H1 (cell line): ENCODE measurements at regions not wholly inside any gene's neighbourhood (a gene's known extent, or its start where the extent isn't known, plus 50 kb on each side); places are given as distances from the start of the nearest gene placed in this dataset.

ENCODE experiments used
- CTCF ChIA-PET: fragments of 300-600 bp; sonication (Branson Sonifier 250); formaldehyde crosslinking; loops from one replicate; lab custom pipeline; 2021; ENCODE audit not compliant: partially characterized antibody; lab: Charles Lee
- POLR2A ChIA-PET: fragments of 300-600 bp; sonication (Branson Sonifier 250); formaldehyde crosslinking; loops from one replicate; lab custom pipeline; 2021; ENCODE audit warnings: inconsistent platforms; ENCODE audit not compliant: partially characterized antibody; lab: Charles Lee
- DNase-seq, 2 experiments: peaks; one replicate each; pipeline versions ENCODE4 v3.0.0 to v3.0.0-alpha.2; 2010 to 2022; ENCODE audit warnings: low spot score in 2 of 2, low read depth in 1 of 2, mixed read lengths in 1 of 2
- FAIRE-seq: peaks from 2 replicates; lab custom pipeline; 2011; peaks lifted over from hg19 to GRCh38; lab: Jason Lieb, UNC
- H2AFZ ChIP-seq: 2 replicates; pipeline ENCODE4 v1.8.1; 2012; ENCODE audit warnings: low read length, inconsistent platforms
- H2AK5ac ChIP-seq: 2 replicates; pipeline ENCODE4 v1.6.1; 2013; ENCODE audit warnings: low read depth, low read length
- H2BK120ac ChIP-seq: replicated peaks from 2 replicates; pipeline ENCODE3; 2013; ENCODE audit warnings: low read depth, low read length, inconsistent platforms
- H2BK12ac ChIP-seq: 2 replicates; pipeline ENCODE4 v1.6.1; 2013; ENCODE audit warnings: low read depth, low read length
- H2BK15ac ChIP-seq: 2 replicates; pipeline ENCODE4 v1.6.1; 2013; ENCODE audit warnings: low read length
- H2BK20ac ChIP-seq: 2 replicates; pipeline ENCODE4 v1.6.1; 2013; ENCODE audit warnings: low read length
- H2BK5ac ChIP-seq: 2 replicates; pipeline ENCODE4 v1.6.1; 2013; ENCODE audit warnings: low read depth, low read length
- H3K14ac ChIP-seq: 2 replicates; pipeline ENCODE4 v1.6.1; 2013; ENCODE audit warnings: inconsistent platforms; ENCODE audit not compliant: insufficient read length
- H3K18ac ChIP-seq: 2 replicates; pipeline ENCODE4 v1.6.1; 2013; ENCODE audit warnings: low read length; ENCODE audit errors: extremely low read depth
- H3K23ac ChIP-seq: 2 replicates; pipeline ENCODE4 v1.6.1; 2013; ENCODE audit warnings: inconsistent platforms; ENCODE audit not compliant: insufficient read length
- H3K23me2 ChIP-seq: 2 replicates; pipeline ENCODE4 v1.6.1; 2013; ENCODE audit warnings: low read depth, low read length
- H3K27ac ChIP-seq: 2 replicates; pipeline ENCODE4 v1.6.1; 2011; ENCODE audit warnings: low read depth, low read length, inconsistent platforms
- H3K27me3 ChIP-seq, 4 experiments: replicated peaks in 1 of 4; 1 replicate in 1 of 4; 2 replicates in 3 of 4; pipeline versions ENCODE4 v1.6.1 to v1.8.1; 2011 to 2013; ENCODE audit warnings: low read length in 3 of 4, mild to moderate bottlenecking in 3 of 4, inconsistent platforms in 2 of 4, mixed read lengths in 2 of 4, moderate library complexity in 1 of 4; ENCODE audit not compliant: control insufficient read depth in 3 of 4, insufficient read depth in 3 of 4; ENCODE audit errors: extremely low read depth in 1 of 4
- H3K36me3 ChIP-seq, 4 experiments: 2 replicates each; pipeline versions ENCODE4 v1.6.1 to v1.8.1; 2011 to 2013; ENCODE audit warnings: mild to moderate bottlenecking in 4 of 4, low read length in 3 of 4, moderate library complexity in 2 of 4, control low read depth in 1 of 4, inconsistent platforms in 1 of 4; ENCODE audit not compliant: insufficient read depth in 4 of 4, control insufficient read depth in 2 of 4
- H3K4ac ChIP-seq: replicated peaks from 2 replicates; pipeline ENCODE3; 2013; ENCODE audit warnings: low read length, low read depth, mixed read lengths, inconsistent platforms; ENCODE audit not compliant: insufficient read length
- H3K4me1 ChIP-seq, 4 experiments: replicated peaks in 1 of 4; 1 replicate in 1 of 4; 2 replicates in 3 of 4; pipeline versions ENCODE4 v1.6.1 to v1.8.1; 2011 to 2013; ENCODE audit warnings: low read length in 3 of 4, inconsistent platforms in 2 of 4, mixed read lengths in 1 of 4; ENCODE audit not compliant: insufficient read depth in 4 of 4, control insufficient read depth in 3 of 4
- H3K4me2 ChIP-seq, 2 experiments: 2 replicates each; pipeline versions ENCODE4 v1.6.1 to v1.8.1; 2011 to 2013; ENCODE audit warnings: low read depth in 2 of 2, low read length in 2 of 2, control low read depth in 1 of 2, inconsistent platforms in 1 of 2, mild to moderate bottlenecking in 1 of 2; ENCODE audit not compliant: insufficient read depth in 1 of 2
- H3K4me3 ChIP-seq, 4 experiments: fragments of 200-600, 300-600 bp in 1 of 4; sonication (generic), shearing (Covaris generic), sonication (Bioruptor Twin) in 1 of 4; 2 replicates each; pipeline versions ENCODE4 v1.5.1 to v1.8.1; 2011 to 2016; ENCODE audit warnings: low read length in 4 of 4, low read depth in 3 of 4, control low read depth in 2 of 4, inconsistent platforms in 2 of 4, mild to moderate bottlenecking in 2 of 4, mixed read lengths in 1 of 4, moderate library complexity in 1 of 4; ENCODE audit not compliant: insufficient read depth in 2 of 4; ENCODE audit errors: extremely low read depth in 1 of 4
- H3K56ac ChIP-seq: replicated peaks from 2 replicates; pipeline ENCODE3; 2013; ENCODE audit warnings: low read depth, mild to moderate bottlenecking, mixed read lengths, low read length, inconsistent platforms; ENCODE audit not compliant: insufficient read length
- H3K79me1 ChIP-seq: 2 replicates; pipeline ENCODE4 v1.6.1; 2013; ENCODE audit warnings: low read depth, low read length, control low read depth
- H3K79me2 ChIP-seq, 2 experiments: 2 replicates each; pipeline versions ENCODE4 v1.6.1 to v1.8.1; 2012 to 2013; ENCODE audit warnings: low read length in 2 of 2, mild to moderate bottlenecking in 2 of 2, inconsistent platforms in 1 of 2; ENCODE audit not compliant: insufficient read depth in 2 of 2, control insufficient read depth in 1 of 2
- H3K9ac ChIP-seq, 4 experiments: replicated peaks in 1 of 4; 1 replicate in 1 of 4; 2 replicates in 3 of 4; pipeline versions ENCODE4 v1.6.1 to v1.8.1; 2011 to 2013; ENCODE audit warnings: low read depth in 3 of 4, low read length in 3 of 4, control low read depth in 2 of 4, mild to moderate bottlenecking in 2 of 4, moderate library complexity in 2 of 4, inconsistent platforms in 1 of 4; ENCODE audit errors: extremely low read depth in 1 of 4
- H3K9me3 ChIP-seq, 2 experiments: 2 replicates each; pipeline versions ENCODE4 v1.6.1 to v1.8.1; 2012 to 2013; ENCODE audit warnings: mild to moderate bottlenecking in 2 of 2, moderate library complexity in 2 of 2, control low read depth in 1 of 2, inconsistent platforms in 1 of 2, low read depth in 1 of 2, low read length in 1 of 2, mixed read lengths in 1 of 2; ENCODE audit not compliant: insufficient read depth in 2 of 2
- H4K20me1 ChIP-seq, 2 experiments: replicated peaks in 1 of 2; 2 replicates each; pipeline versions ENCODE3 to v1.8.1; 2011 to 2013; ENCODE audit warnings: inconsistent platforms in 2 of 2, low read length in 2 of 2, mild to moderate bottlenecking in 1 of 2; ENCODE audit not compliant: insufficient read depth in 2 of 2, control insufficient read depth in 1 of 2
- H4K5ac ChIP-seq: 2 replicates; pipeline ENCODE4 v1.6.1; 2013; ENCODE audit warnings: low read length, low read depth, mixed read lengths, inconsistent platforms; ENCODE audit not compliant: insufficient read length
- H4K8ac ChIP-seq: 2 replicates; pipeline ENCODE4 v1.8.0; 2013; ENCODE audit warnings: mild to moderate bottlenecking, moderate library complexity, low read length, inconsistent platforms; ENCODE audit not compliant: insufficient read depth; ENCODE audit errors: extremely low read depth
- H4K91ac ChIP-seq: replicated peaks from 2 replicates; pipeline ENCODE3; 2013; ENCODE audit warnings: low read length, mixed read lengths, inconsistent platforms; ENCODE audit not compliant: insufficient read length
- BACH1 ChIP-seq: IDR thresholded peaks from 2 replicates; pipeline ENCODE4 v1.6.1; 2012; ENCODE audit warnings: low read length, improper control_type of control experiment
- BRCA1 ChIP-seq: IDR thresholded peaks from 2 replicates; pipeline ENCODE4 v1.6.1; 2012; ENCODE audit warnings: low read depth, low read length, improper control_type of control experiment
- CBX5 ChIP-seq: fragments of 300-800, 300-1000 bp; sonication (generic); IDR thresholded peaks from 2 replicates; pipeline ENCODE4 v1.7.1; 2016; ENCODE audit warnings: antibody characterized with exemption, low read length, low read depth
- MAFK ChIP-seq: IDR thresholded peaks from 2 replicates; pipeline ENCODE4 v1.6.1; 2012; ENCODE audit warnings: low read depth, mild to moderate bottlenecking, improper control_type of control experiment, low read length
- NANOG ChIP-seq: IDR thresholded peaks from 2 replicates; pipeline ENCODE4 v1.6.1; 2011; ENCODE audit warnings: low read length, low read depth, mild to moderate bottlenecking, inconsistent platforms; ENCODE audit not compliant: insufficient read depth, poor library complexity, severe bottlenecking
- POU5F1 ChIP-seq: IDR thresholded peaks from 2 replicates; pipeline ENCODE4 v1.6.1; 2011; ENCODE audit warnings: low read depth, mild to moderate bottlenecking, low read length, moderate library complexity
- RNF2 ChIP-seq: fragments of 200-900, 300-1000 bp; sonication (generic); IDR thresholded peaks from 2 replicates; pipeline ENCODE4 v1.7.1; 2016; ENCODE audit warnings: borderline replicate concordance, low read depth, mild to moderate bottlenecking, antibody characterized with exemption, low read length; ENCODE audit not compliant: poor library complexity, severe bottlenecking; ENCODE audit errors: missing control alignments
- SIRT6 ChIP-seq: IDR thresholded peaks from one replicate; pipeline ENCODE4 v1.7.1; 2012; ENCODE audit warnings: low read length, inconsistent platforms
- SIX5 ChIP-seq: IDR thresholded peaks from 2 replicates; pipeline ENCODE4 v1.6.1; 2011; ENCODE audit warnings: mild to moderate bottlenecking, low read depth, low read length
- SRF ChIP-seq: IDR thresholded peaks from 2 replicates; pipeline ENCODE4 v1.6.1; 2011; ENCODE audit warnings: mild to moderate bottlenecking, low read depth, low read length, moderate library complexity
- TAF1 ChIP-seq: IDR thresholded peaks from 2 replicates; pipeline ENCODE4 v1.6.1; 2011; ENCODE audit warnings: mild to moderate bottlenecking, low read depth, low read length
- TEAD4 ChIP-seq: IDR thresholded peaks from 2 replicates; pipeline ENCODE4 v1.6.1; 2012; ENCODE audit warnings: low read depth, low read length, inconsistent platforms, mixed read lengths
- USF2 ChIP-seq: IDR thresholded peaks from 2 replicates; pipeline ENCODE4 v1.6.1; 2011; ENCODE audit warnings: low read length, improper control_type of control experiment
- WGBS, 2 experiments: shearing (Covaris generic) in 1 of 2; methylation state at CpG; one replicate each; pipeline versions ENCODE4 v1.1.6 to v1.1.7; 2013 to 2015; ENCODE audit warnings: low lambda C conversion rate in 2 of 2, mixed read lengths in 2 of 2, inconsistent platforms in 1 of 2, low coverage in 1 of 2, missing lambda C conversion rate in 1 of 2; ENCODE audit not compliant: insufficient replicate concordance in 2 of 2, insufficient coverage in 1 of 2, insufficient read length in 1 of 2; ENCODE audit errors: extremely low coverage in 1 of 2, missing lambda C conversion rate in 1 of 2; 5-methylcytosine and 5-hydroxymethylcytosine counted together
- TF ChIP-seq, protein P1 (sequence below): IDR thresholded peaks from 2 replicates; pipeline ENCODE4 v1.6.1; 2011; ENCODE audit warnings: low read depth, mild to moderate bottlenecking, low read length; ENCODE audit not compliant: insufficient read depth

DNA sequence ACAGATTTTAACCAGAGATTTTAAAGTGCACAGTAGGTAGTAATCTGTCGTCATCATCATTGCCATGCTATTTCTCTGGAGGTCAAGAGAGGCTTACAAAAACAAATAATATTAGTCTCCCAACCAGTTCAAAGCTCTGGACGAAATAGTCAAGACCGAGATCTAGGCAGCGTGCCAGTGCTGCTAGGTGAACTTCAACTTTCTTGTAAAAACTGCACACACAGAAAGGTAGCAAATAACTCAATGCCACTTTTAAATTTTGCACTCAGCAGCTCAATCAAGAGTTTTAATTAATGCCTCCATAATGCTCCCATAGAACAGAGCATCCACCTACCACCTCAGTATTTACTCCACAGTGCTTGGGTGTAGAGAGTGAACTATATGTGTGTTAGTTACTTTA lies 656.8 kb downstream of the IRX1 start:
- Histone ChIP-seq H3K14ac (no peak overlapping the region), H4K20me1 (no peaks in the 10 kb centered on the region), H3K4ac (no peak overlapping the region), H3K23ac (no peak overlapping the region), H3K36me3 (no peaks in the 10 kb centered on the region), H3K27ac (no peak overlapping the region), H3K79me1 (no peaks in the 10 kb centered on the region), H3K4me2 (no peak overlapping the region), H4K8ac (no peak overlapping the region), H3K27me3 (no peaks in the 10 kb centered on the region), H2BK5ac (no peak overlapping the region), H2BK12ac (no peak overlapping the region), H4K5ac (no peak overlapping the region), H3K18ac (no peak overlapping the region), H3K23me2 (no peaks in the 10 kb centered on the region; the same call in 1 of the 2 replicates), H2BK120ac (no peak overlapping the region), H4K91ac (no peak overlapping the region), H3K4me1 (no peaks in the 10 kb centered on the region), H2BK15ac (no peak overlapping the region), H3K9ac (no peak overlapping the region), H3K79me2 (no peaks in the 10 kb centered on the region), H3K56ac (no peak overlapping the region), H3K9me3 (no peaks in the 10 kb centered on the region), H3K4me3 (no peak overlapping the region), H2AK5ac (no peak overlapping the region), H2BK20ac (no peak overlapping the region), H2AFZ (no peak overlapping the region)
- ChIA-PET CTCF (interaction anchor here (0.7 to 2.4 kb wide), 5 partner anchors 10 to 615 kb away, joined by 3 to 7 read pairs (median 3); no protein-coding TSS in a partner anchor), POLR2A (no interaction called here)
- FAIRE-seq: no peak
- WGBS, 2 experiments: 91% methylated on average over 4 of the region's 4 CpGs; no CpG with 5 or more reads in 1 of the 2 experiments
- no peak for DNase-seq
- no peak for TF ChIP-seq TEAD4
- TF ChIP-seq CBX5: no peak
- no peak for TF ChIP-seq SIX5
- no peak for TF ChIP-seq RNF2
- TF ChIP-seq SIRT6: no peak
- no peak for TF ChIP-seq SRF
- TF ChIP-seq, protein P1, sequence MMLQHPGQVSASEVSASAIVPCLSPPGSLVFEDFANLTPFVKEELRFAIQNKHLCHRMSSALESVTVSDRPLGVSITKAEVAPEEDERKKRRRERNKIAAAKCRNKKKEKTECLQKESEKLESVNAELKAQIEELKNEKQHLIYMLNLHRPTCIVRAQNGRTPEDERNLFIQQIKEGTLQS: no peak
- TF ChIP-seq USF2: no peak
- TF ChIP-seq BACH1: no peak
- no peak for TF ChIP-seq NANOG
- no peak for TF ChIP-seq BRCA1
- no peak for TF ChIP-seq TAF1
- no peak for TF ChIP-seq MAFK
- TF ChIP-seq POU5F1: no peak
